ENCODE measurements at regions not wholly inside any gene's neighbourhood (a gene's known extent, or its start where the extent isn't known, plus 50 kb on each side); places are given as distances from the start of the nearest gene placed in this dataset.

DNA sequence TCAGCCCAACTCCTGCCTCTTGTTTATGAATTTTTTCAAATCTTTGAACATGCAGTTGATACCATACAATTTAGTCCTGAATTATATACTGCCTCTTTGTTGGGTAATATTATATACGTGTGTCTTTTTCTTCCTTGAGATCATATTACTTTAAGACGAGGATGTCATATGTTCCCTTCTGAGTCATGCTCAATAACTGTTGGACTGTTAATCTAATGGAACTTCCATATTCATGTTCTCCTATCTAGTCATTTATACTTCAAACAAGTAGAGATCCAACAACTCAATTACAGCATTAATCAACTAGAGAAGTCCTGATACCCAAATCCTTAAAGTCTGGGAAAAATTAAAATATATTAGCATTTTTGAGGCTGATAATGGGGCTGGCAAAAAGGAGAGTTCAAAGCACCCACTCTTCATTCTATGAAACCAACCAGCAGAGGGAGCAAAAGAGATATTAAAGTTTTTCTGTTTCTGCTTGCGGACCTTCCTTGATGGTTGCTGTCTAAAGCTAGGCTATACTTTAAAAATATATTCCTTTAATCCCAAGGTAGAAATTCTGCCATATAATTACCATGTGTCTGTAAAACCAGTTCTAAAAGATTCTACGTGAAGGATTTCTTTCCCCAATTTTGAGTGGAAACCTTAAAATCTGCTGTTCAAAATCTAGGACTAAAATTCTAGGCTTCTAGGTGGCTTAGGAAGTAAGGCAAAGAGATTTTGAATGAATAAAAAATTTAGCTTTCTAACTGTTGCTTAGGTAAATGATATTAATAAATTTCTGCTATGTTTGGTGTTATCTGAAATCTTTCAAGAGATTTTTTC, 498.9 kb downstream of the BCKDHB start:
- intact Hi-C loops (cut with DNase I): loop anchor here in 7 of 10 donors (5.0 to 10.0 kb wide), 5 partner anchors 391 to 1569 kb away; partner anchors contain the start of gene TENT5A (in 7 of the 7)
- ATAC-seq: peak in 2 of 8 donors; percentile 52 to 70
- TF ChIP-seq, protein P1, sequence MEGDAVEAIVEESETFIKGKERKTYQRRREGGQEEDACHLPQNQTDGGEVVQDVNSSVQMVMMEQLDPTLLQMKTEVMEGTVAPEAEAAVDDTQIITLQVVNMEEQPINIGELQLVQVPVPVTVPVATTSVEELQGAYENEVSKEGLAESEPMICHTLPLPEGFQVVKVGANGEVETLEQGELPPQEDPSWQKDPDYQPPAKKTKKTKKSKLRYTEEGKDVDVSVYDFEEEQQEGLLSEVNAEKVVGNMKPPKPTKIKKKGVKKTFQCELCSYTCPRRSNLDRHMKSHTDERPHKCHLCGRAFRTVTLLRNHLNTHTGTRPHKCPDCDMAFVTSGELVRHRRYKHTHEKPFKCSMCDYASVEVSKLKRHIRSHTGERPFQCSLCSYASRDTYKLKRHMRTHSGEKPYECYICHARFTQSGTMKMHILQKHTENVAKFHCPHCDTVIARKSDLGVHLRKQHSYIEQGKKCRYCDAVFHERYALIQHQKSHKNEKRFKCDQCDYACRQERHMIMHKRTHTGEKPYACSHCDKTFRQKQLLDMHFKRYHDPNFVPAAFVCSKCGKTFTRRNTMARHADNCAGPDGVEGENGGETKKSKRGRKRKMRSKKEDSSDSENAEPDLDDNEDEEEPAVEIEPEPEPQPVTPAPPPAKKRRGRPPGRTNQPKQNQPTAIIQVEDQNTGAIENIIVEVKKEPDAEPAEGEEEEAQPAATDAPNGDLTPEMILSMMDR (IDR thresholded peaks at IDR 0.05): peak in 7 of 9 donors; percentile 54 to 69 (median 63)
- H3K9me3 ChIP-seq: no peaks in the 10 kb centered on the region
- no peaks in the 10 kb centered on the region for H3K36me3 ChIP-seq
- H3K4me3 ChIP-seq: no peak overlapping the region
- DNase-seq: peak in 1 of 2 donors; percentile 10
- 32 to 37% methylated on average over 4 of the region's 4 CpGs for WGBS, 2 donors
- H3K27ac ChIP-seq: no peak overlapping the region
- no peaks in the 10 kb centered on the region for H3K27me3 ChIP-seq
- H3K4me1 ChIP-seq: peaks cover 0 to 21% (median 4%) of the 10 kb centered on the region in 9 donors

DNA sequence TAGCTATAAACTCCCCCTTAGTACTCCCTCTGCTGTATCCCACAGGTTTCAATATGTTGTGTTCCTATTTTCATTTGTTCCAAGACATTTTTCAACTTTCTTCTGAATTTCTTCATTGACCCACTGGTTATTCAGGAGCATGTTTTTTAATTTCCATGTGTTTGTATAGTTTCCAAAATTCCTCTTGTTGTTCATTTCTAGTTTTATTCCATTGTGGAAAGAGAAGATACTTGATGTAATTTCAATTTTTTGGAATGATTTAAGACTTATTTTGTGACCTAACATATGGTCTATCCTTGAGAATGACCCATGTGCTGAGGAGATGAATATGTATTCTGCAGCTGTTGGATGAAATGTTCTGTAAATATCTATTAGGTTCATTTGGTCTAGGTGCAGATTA, 497.2 kb downstream of the BCKDHB start:
- no peak overlapping the region for H3K27ac ChIP-seq
- intact Hi-C loops (cut with DNase I): loop anchor here in 6 of 10 donors (10.0 kb wide), 4 partner anchors 389 to 1571 kb away; partner anchors contain the start of gene TENT5A (in 5 of the 6)
- TF ChIP-seq, protein P1 (IDR thresholded peaks at IDR 0.05): no peak

GRCh38 chr6:80594461-80594860, 488.0 kb downstream of the BCKDHB start:
- intact Hi-C loops (cut with DNase I): no loop called here
- 90 to 92% methylated on average over 4 of the region's 4 CpGs for WGBS, 2 donors
- no peak for ATAC-seq
- H3K27me3 ChIP-seq: no peaks in the 10 kb centered on the region
- no peak for DNase-seq
- H3K27ac ChIP-seq: no peak overlapping the region
- H3K36me3 ChIP-seq: no peaks in the 10 kb centered on the region
- peaks cover 0 to 3% (median 0%) of the 10 kb centered on the region in 11 donors for H3K9me3 ChIP-seq
- H3K4me1 ChIP-seq: no peaks in the 10 kb centered on the region
- no peak overlapping the region for H3K4me3 ChIP-seq
- TF ChIP-seq, protein P1 (IDR thresholded peaks at IDR 0.05): no peak

More for the DNA sequence above, 497.2 kb downstream of the BCKDHB start:
- DNase-seq (no peak), ATAC-seq (no peak)
- Histone ChIP-seq H3K27me3 (no peaks in the 10 kb centered on the region), H3K4me3 (no peak overlapping the region), H3K36me3 (no peaks in the 10 kb centered on the region), H3K4me1 (peaks cover 0 to 16% (median 4%) of the 10 kb centered on the region in 9 donors), H3K9me3 (peaks cover 0 to 3% (median 0%) of the 10 kb centered on the region in 11 donors)

DNA sequence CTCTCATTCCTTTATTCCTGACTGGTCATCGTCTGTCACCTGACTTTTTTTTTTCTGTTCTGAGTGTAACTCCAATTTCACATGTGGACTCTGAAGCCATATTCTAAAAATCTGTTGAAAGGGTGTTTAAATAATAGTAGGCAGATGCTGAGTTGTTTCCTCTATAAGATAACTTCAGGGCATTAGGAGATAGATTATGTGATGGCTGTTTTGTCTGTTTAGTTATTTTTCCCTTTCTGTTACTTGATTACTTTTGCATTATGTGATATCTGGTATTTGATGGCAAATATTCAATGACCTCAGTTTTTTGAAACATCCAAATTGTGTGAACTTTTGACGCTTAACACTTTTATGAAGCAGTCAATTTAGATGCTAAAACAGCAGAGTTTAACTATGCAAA, 486.0 kb downstream of the BCKDHB start:
- intact Hi-C loops (cut with DNase I): no loop called here
- TF ChIP-seq, protein P1 (IDR thresholded peaks at IDR 0.05): no peak
- Histone ChIP-seq H3K4me1 (no peaks in the 10 kb centered on the region), H3K9me3 (peaks cover 0 to 3% (median 0%) of the 10 kb centered on the region in 11 donors), H3K27me3 (no peaks in the 10 kb centered on the region), H3K36me3 (no peaks in the 10 kb centered on the region), H3K4me3 (no peak overlapping the region), H3K27ac (no peak overlapping the region)
- WGBS, 2 donors: 79 to 84% methylated on average over 2 of the region's 2 CpGs
- DNase-seq: no peak
- ATAC-seq: no peak
